Cardiac fibroblast (primary cell): ENCODE measurements at regions not wholly inside any gene's neighbourhood (a gene's known extent, or its start where the extent isn't known, plus 50 kb on each side); places are given as distances from the start of the nearest gene placed in this dataset.
"Not testable (repeated sequence)": the region's sequence is repeated elsewhere in the genome, so short reads cannot be mapped to it uniquely, and the experiment has no call there.

Experiments
- DNase-seq, 2 donors: peaks; one replicate each; pipeline versions ENCODE4 v3.0.0 to v3.0.0-alpha.2; 2010; ENCODE audit warnings: low read depth in 2 of 2
- H3K4me3 ChIP-seq, 2 donors: replicated peaks in 1 of 2; 1 replicate in 1 of 2; 2 replicates in 1 of 2; pipeline ENCODE4 v1.5.1; 2011; ENCODE audit warnings: low read depth in 2 of 2, low read length in 2 of 2, mild to moderate bottlenecking in 2 of 2, moderate library complexity in 1 of 2
- TF ChIP-seq, protein P1 (sequence below): IDR thresholded peaks from one replicate; pipeline ENCODE4 v1.5.1; 2011; ENCODE audit warnings: low read depth, mild to moderate bottlenecking, low read length, inconsistent platforms

DNA sequence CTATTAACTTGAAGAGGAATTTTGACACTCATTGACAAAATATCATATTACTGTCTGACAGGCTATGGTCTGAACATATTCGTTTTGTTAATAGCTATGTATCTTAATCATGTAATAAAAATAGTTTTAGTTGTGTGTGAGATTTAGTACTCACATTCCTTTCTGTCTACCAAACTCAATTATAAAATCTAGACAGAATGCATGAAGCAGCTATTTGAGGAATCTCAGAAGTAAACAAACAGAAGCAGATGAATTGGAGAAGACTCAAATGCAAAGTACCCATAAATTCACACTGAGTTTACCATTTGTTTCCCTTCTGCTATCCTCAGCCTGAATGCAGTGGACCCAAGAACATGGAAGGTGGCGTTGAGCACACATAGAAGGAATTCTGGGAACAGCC, 841.6 kb upstream of the AADAT start:
- no peak overlapping the region for H3K4me3 ChIP-seq
- no peak for DNase-seq
- TF ChIP-seq, protein P1, sequence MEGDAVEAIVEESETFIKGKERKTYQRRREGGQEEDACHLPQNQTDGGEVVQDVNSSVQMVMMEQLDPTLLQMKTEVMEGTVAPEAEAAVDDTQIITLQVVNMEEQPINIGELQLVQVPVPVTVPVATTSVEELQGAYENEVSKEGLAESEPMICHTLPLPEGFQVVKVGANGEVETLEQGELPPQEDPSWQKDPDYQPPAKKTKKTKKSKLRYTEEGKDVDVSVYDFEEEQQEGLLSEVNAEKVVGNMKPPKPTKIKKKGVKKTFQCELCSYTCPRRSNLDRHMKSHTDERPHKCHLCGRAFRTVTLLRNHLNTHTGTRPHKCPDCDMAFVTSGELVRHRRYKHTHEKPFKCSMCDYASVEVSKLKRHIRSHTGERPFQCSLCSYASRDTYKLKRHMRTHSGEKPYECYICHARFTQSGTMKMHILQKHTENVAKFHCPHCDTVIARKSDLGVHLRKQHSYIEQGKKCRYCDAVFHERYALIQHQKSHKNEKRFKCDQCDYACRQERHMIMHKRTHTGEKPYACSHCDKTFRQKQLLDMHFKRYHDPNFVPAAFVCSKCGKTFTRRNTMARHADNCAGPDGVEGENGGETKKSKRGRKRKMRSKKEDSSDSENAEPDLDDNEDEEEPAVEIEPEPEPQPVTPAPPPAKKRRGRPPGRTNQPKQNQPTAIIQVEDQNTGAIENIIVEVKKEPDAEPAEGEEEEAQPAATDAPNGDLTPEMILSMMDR, result no peak

DNA sequence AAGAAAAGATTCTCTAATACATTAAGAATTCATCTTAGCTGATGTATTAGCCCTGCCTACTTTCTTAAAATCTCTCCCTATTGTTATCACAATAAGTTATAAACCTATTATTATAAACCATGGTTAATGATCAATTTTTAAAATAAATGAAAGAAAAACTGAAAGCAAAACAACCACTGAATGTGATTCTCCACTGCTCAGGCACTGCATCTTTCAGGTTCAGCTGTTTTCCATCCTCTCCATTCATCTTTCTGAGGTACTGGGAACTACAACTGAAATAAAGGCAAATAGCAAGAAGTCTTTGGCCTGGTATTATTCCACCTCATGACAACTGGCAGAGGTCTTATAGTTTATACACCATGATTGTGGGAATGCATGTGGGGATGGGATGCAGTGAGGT, 798.9 kb upstream of the AADAT start:
- DNase-seq, result no peak
- TF ChIP-seq, protein P1, result no peak
- no peak overlapping the region for H3K4me3 ChIP-seq

DNA sequence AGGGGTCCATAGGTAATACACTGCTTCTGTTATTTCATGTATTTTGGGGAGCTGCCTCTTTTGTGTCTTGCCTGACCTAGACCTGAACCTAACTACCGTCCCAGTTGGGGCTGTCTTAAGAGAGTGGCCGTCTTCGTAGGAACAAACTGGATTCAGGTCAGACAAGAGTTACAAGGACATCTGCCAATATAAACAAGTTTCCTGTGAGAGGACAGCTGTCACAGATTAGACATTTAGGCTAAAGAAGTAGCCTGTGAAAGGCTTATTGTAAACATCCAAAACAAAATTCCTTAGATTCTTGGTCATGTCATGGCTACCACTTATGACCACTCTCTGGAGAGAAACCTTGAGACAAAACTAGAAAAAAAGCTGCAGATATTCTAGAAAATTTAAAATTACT, 797.6 kb upstream of the AADAT start:
- DNase-seq, result no peak
- TF ChIP-seq, protein P1, result no peak
- no peak overlapping the region for H3K4me3 ChIP-seq

DNA sequence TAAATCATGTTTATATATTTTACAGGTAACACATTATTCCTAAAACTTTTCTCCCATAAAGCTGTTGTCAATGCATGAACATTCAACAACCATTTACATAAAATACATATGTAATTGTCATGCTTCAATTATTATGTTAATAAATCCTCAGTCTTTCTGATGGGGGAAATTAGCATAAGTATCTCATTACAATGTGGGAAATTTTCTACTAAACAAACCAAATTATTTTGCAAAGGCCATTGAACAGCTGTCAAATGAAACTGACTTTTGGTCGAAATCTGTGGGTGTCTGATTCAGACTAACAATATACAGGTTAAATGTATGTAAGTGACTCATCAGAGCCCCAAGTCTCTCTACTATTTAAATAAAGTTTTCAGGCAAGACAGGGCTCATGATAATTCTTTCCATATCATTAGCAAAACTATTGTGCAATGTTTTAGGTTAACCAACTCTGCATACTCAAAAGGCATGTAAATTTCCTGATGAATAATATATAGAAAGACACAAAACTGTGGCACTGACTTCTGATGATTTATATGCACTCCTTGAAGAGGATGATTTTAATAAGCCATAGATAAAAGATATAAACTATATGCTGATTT, 795.3 kb upstream of the AADAT start:
- H3K4me3 ChIP-seq, result no peak overlapping the region
- DNase-seq, result no peak
- TF ChIP-seq, protein P1, result no peak

DNA sequence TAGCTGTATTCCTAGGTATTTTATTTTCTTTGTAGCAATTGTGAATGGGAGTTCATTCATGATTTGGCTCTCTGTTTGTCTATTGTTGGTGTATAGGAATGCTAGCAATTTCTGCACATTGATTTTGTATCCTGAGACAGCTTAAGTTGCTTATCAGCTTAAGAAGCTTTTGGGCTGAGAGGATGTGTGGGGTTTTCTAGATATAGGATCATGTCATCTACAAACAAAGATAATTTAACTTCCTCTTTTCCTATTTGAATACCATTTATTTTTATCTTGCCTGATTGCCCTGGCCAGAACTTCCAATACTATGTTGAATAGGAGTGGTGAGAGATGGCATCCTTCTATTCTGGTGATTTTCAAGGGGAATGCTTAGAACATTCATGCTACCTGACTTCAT, 791.9 kb upstream of the AADAT start:
- not testable (repeated sequence) for DNase-seq, H3K4me3 ChIP-seq

DNA sequence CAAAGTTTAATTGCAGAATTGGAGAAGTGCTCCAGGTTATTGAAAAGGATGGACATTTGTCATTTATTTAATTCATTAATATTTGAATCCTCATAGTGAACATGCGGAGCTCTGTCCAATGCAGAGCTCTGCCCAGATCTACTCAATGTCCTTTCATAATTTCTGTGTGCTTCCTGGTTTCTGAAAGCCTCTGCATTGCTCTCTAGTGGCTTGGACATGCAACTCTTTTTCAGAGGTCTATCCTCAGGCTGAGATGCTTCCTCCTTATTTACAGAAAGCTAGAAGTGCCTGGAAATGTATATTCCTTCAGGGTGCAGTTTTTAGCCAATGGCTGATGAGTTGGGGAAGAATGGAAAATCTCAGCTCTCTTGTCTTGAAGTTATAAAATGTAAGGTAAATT, 786.1 kb upstream of the AADAT start:
- no peak overlapping the region for H3K4me3 ChIP-seq
- no peak for DNase-seq
- TF ChIP-seq, protein P1, result no peak

DNA sequence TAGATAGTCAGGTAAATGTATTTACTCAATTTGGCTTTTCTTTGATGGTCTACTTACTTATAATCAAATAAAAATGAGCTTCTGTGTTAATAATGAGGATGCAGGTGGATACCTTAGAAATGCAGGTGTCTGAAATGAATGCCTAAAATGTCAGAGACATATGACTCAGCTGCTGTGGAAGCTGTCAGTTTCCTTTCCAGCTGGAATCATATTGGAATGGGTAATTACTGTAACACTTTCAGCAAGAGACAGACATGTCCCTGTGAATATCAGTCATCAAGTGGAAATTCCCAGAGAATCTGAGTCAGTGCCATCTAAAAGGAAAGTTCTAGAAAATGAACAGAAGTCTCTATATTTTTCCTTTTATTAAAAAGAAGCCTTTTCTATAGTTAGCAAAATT, 783.0 kb upstream of the AADAT start:
- TF ChIP-seq, protein P1, result no peak
- no peak for DNase-seq
- no peak overlapping the region for H3K4me3 ChIP-seq
